ENCODE measurements at regions not wholly inside any gene's neighbourhood (a gene's known extent, or its start where the extent isn't known, plus 50 kb on each side); places are given as distances from the start of the nearest gene placed in this dataset.

DNA sequence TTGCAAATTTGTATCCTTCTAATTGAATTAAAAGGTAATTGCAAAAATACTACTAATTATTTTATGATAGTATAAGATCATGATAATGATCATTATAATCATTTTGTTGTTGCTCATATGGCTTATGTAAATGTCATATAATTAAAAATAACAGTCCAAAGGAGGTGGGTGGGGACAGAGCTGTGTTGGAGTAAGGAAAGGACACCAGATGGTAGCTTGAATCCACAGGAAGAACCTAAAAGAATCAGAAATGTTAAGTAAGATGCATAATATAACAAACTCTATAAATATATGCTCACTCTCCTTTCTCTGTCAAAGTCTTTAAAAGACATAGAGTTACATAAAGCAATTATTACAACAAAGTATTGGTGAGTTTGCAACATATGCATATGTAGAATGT is 650.7 kb upstream of the HS6ST1 start:
- no peak overlapping the region for H3K4me3 ChIP-seq (ENCODE audit: low read depth, low read length)
- H3K36me3 ChIP-seq: no peaks in the 10 kb centered on the region
- no peaks in the 10 kb centered on the region for H3K27me3 ChIP-seq
- no peaks in the 10 kb centered on the region for H3K9me3 ChIP-seq
- no peak for DNase-seq
- no peaks in the 10 kb centered on the region for H3K4me1 ChIP-seq
- TF ChIP-seq, protein P1, sequence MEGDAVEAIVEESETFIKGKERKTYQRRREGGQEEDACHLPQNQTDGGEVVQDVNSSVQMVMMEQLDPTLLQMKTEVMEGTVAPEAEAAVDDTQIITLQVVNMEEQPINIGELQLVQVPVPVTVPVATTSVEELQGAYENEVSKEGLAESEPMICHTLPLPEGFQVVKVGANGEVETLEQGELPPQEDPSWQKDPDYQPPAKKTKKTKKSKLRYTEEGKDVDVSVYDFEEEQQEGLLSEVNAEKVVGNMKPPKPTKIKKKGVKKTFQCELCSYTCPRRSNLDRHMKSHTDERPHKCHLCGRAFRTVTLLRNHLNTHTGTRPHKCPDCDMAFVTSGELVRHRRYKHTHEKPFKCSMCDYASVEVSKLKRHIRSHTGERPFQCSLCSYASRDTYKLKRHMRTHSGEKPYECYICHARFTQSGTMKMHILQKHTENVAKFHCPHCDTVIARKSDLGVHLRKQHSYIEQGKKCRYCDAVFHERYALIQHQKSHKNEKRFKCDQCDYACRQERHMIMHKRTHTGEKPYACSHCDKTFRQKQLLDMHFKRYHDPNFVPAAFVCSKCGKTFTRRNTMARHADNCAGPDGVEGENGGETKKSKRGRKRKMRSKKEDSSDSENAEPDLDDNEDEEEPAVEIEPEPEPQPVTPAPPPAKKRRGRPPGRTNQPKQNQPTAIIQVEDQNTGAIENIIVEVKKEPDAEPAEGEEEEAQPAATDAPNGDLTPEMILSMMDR (IDR thresholded peaks at IDR 0.05; ENCODE audit: low read depth, low read length): no peak

DNA sequence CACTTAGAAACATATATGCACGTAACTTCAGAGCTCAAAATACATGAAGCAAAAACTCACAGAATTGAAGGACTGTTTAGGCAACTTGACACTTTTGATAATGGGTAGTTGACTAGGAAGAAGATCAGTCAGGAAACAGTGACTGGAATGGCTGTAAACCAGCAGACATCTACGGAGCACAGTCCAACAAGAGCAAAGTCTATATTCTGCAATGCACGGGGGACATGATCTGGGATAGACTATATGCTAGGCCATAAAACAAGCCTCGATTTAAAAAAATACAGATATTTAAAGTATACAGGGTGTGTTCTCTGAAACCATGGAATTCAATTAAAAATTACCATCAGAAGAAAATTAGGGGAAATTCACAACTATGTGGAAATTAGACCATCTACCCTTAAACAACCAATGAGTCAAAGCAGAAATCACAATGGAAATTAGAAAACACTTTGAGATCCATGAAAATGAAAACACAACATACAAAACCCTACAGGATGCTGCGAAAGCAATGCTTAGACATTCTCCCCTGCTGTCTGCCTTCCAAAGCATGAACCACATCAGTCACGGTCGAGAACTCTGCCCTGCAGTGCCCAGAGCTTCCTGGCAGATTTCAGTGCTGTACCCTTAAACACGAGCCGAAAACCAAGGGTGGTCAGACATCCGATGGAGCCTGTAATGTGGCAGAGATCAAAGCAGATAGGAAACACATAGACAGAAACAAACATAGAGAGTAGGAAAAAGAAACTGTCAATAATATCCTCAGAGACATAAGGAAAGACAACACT is 651.9 kb upstream of the HS6ST1 start:
- H3K9me3 ChIP-seq: no peaks in the 10 kb centered on the region
- no peaks in the 10 kb centered on the region for H3K4me1 ChIP-seq
- DNase-seq: no peak
- H3K27me3 ChIP-seq: no peaks in the 10 kb centered on the region
- H3K36me3 ChIP-seq: no peaks in the 10 kb centered on the region
- TF ChIP-seq, protein P1 (IDR thresholded peaks at IDR 0.05; ENCODE audit: low read depth, low read length): no peak
- no peak overlapping the region for H3K4me3 ChIP-seq (ENCODE audit: low read depth, low read length)

DNA sequence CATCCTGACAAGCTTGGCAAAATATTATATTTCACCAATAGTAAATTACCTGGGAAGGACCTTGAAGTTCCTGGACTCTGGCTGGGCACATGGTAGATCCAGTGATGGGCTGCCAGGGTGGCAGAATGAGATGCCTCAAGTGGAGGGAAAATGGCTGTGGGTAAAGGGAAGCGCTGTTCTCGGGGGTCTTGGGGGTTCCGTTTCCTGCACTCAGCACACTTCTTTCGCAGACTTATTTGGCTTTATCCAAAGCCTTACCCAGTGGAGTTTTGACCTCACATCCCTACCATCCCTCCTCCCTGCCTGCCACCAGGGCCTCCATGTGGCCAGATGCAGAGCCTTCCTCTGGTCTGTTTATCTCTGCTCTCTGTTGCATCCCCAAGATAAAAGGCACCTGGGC is 654.9 kb upstream of the HS6ST1 start:
- no peaks in the 10 kb centered on the region for H3K36me3 ChIP-seq
- TF ChIP-seq, protein P1 (IDR thresholded peaks at IDR 0.05; ENCODE audit: low read depth, low read length): no peak
- H3K4me3 ChIP-seq (ENCODE audit: low read depth, low read length): no peak overlapping the region
- no peaks in the 10 kb centered on the region for H3K27me3 ChIP-seq
- no peak for DNase-seq
- H3K4me1 ChIP-seq: no peaks in the 10 kb centered on the region
- no peaks in the 10 kb centered on the region for H3K9me3 ChIP-seq

DNA sequence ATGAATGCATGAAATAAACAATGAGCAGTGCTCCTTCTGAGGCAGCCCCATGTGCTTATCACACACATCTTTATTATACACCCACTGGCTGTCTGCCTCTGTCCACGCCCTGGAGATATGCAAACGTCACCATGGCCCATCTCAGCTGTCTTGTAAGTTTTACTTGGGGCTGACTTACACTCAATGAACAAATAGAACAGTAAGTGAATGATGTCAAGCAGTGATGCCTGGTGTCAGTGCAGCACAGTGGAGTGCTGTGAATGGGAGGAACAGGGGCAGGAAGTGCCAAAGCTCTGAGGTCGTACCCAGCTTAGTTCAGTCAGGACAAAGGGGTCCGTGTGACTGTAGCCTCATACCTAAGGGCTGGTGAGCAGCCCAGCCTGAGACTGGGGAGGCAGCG is 659.5 kb upstream of the HS6ST1 start:
- TF ChIP-seq, protein P1 (IDR thresholded peaks at IDR 0.05; ENCODE audit: low read depth, low read length): no peak
- H3K9me3 ChIP-seq: no peaks in the 10 kb centered on the region
- no peak overlapping the region for H3K4me3 ChIP-seq (ENCODE audit: low read depth, low read length)
- DNase-seq: no peak
- H3K36me3 ChIP-seq: no peaks in the 10 kb centered on the region
- H3K4me1 ChIP-seq: no peaks in the 10 kb centered on the region
- H3K27me3 ChIP-seq: no peaks in the 10 kb centered on the region

DNA sequence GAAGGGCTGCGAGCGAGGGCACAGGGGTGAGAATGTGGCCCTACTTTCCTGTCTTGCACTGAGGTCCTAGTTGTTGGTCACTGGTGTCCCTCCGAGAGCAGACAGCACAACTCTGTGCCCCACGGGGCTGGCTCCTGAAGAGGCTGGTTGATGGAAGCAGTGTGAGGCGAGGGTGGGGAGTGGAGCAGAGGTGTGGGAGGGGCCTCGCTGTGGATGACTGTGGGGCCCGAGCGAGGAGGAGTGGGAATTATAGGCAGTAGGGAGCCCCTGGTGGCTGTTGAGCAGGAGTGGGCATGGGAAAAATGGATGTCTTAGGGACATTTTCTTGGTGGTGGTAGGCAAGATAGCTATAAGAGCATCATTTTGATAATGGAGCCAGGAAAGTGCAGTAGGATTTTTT is 660.5 kb upstream of the HS6ST1 start:
- Histone ChIP-seq H3K9me3 (no peaks in the 10 kb centered on the region), H3K36me3 (no peaks in the 10 kb centered on the region), H3K4me1 (no peaks in the 10 kb centered on the region), H3K4me3 (ENCODE audit: low read depth, low read length) (no peak overlapping the region), H3K27me3 (no peaks in the 10 kb centered on the region)
- TF ChIP-seq, protein P1 (IDR thresholded peaks at IDR 0.05; ENCODE audit: low read depth, low read length): no peak
- DNase-seq: no peak

DNA sequence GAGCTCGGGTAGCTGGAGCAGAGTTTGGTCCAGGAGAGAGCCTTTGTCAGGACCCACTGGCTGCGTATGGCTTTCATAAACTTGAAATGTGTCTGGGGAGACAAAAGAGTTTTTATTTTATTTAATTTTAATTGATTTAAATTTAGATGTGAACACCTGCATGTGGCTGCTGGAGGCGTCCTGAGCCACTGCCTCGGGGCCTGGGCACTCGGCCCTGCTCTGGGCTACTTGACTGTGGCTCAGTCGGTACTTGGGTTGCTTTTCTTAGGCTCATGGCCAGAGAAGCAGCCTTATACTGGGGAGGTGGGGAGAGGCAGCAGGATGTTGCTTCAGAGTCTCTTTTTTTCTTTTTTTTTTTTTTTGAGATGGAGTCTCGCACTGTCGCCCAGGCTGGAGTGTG is 661.8 kb upstream of the HS6ST1 start:
- Histone ChIP-seq H3K36me3 (no peaks in the 10 kb centered on the region), H3K9me3 (no peaks in the 10 kb centered on the region), H3K4me3 (ENCODE audit: low read depth, low read length) (no peak overlapping the region), H3K27me3 (no peaks in the 10 kb centered on the region), H3K4me1 (no peaks in the 10 kb centered on the region)
- TF ChIP-seq, protein P1 (IDR thresholded peaks at IDR 0.05; ENCODE audit: low read depth, low read length): no peak
- no peak for DNase-seq
